LNCaP clone FGC (cell line): ENCODE measurements at regions not wholly inside any gene's neighbourhood (a gene's known extent, or its start where the extent isn't known, plus 50 kb on each side); places are given as distances from the start of the nearest gene placed in this dataset.

Source experiments
- DNase-seq: peaks from one replicate; pipeline ENCODE4 v3.0.0-alpha.2; 2011; ENCODE audit warnings: low read depth
- H3K4me3 ChIP-seq: 2 replicates; pipeline ENCODE4 v1.5.1; 2011; ENCODE audit warnings: mild to moderate bottlenecking, low read depth, low read length, control low read depth
- CTCF ChIP-seq: IDR thresholded peaks from 2 replicates; pipeline ENCODE4 v1.5.1; 2012; ENCODE audit warnings: mild to moderate bottlenecking; ENCODE audit not compliant: control insufficient read depth, insufficient read depth; ENCODE audit errors: extremely low read depth

GRCh38 chr3:176208283-176208682 lies 989.0 kb downstream of the TBL1XR1 start:
- DNase-seq, result no peak
- TF ChIP-seq CTCF, result no peak
- no peak overlapping the region for H3K4me3 ChIP-seq

- no peak overlapping the region for H3K4me3 ChIP-seq
- peak; percentile 32 for DNase-seq
- TF ChIP-seq CTCF, result no peak
Measured at GRCh38 chr3:176206809-176207208, 990.5 kb downstream of the TBL1XR1 start.

- TF ChIP-seq CTCF, result no peak
Measured at GRCh38 chr3:176202652-176203051, 994.6 kb downstream of the TBL1XR1 start.

GRCh38 chr3:176193032-176193730 lies 1004.1 kb downstream of the TBL1XR1 start:
- no peak for TF ChIP-seq CTCF
- DNase-seq, result no peak
- no peak overlapping the region for H3K4me3 ChIP-seq

More at GRCh38 chr3:176202652-176203051, 994.6 kb downstream of the TBL1XR1 start:
- no peak for DNase-seq
- no peak overlapping the region for H3K4me3 ChIP-seq

GRCh38 chr3:176190755-176191154 lies 1006.5 kb downstream of the TBL1XR1 start:
- H3K4me3 ChIP-seq, result no peak overlapping the region
- no peak for TF ChIP-seq CTCF
- no peak for DNase-seq

GRCh38 chr3:176183181-176183580 lies 1014.1 kb downstream of the TBL1XR1 start:
- no peak for DNase-seq
- no peak overlapping the region for H3K4me3 ChIP-seq
- TF ChIP-seq CTCF, result no peak

GRCh38 chr3:176174060-176174459 lies 1023.2 kb downstream of the TBL1XR1 start:
- no peak for DNase-seq
- TF ChIP-seq CTCF, result no peak

More at GRCh38 chr3:176174060-176174459, 1023.2 kb downstream of the TBL1XR1 start:
- H3K4me3 ChIP-seq, result no peak overlapping the region
